Activated CD4-positive, alpha-beta memory T cell treated with anti-CD3 and anti-CD28 coated beads, Interleukin-2, amount 10 ng/mL, durations not matched to agents 7 days and 5 days (primary cell): ENCODE measurements at regions not wholly inside any gene's neighbourhood (a gene's known extent, or its start where the extent isn't known, plus 50 kb on each side); places are given as distances from the start of the nearest gene placed in this dataset.

Source experiments
- CTCF ChIA-PET: fragments of 350-600 bp; sonication (Branson Sonifier 250); formaldehyde crosslinking; loops from one replicate; lab custom pipeline; 2021; ENCODE audit warnings: antibody characterized with exemption, inconsistent platforms; lab: Charles Lee
- POLR2A ChIA-PET: fragments of 350-600 bp; sonication (Branson Sonifier 250); formaldehyde crosslinking; loops from one replicate; lab custom pipeline; 2021; ENCODE audit warnings: antibody characterized with exemption; lab: Charles Lee
- DNase-seq: peaks from one replicate; pipeline ENCODE4 v3.0.0-alpha.2; 2020
- H3K27ac Mint-ChIP-seq: one replicate; pipeline ENCODE4 v1.8.0; 2021; ENCODE audit warnings: mild to moderate bottlenecking, mixed read lengths
- H3K27me3 Mint-ChIP-seq: one replicate; pipeline ENCODE4 v1.8.0; 2021; ENCODE audit warnings: mixed read lengths
- H3K36me3 Mint-ChIP-seq: one replicate; pipeline ENCODE4 v1.8.0; 2021; ENCODE audit warnings: low read depth, mixed read lengths
- H3K4me1 Mint-ChIP-seq: one replicate; pipeline ENCODE4 v1.8.0; 2021; ENCODE audit warnings: mixed read lengths
- H3K4me3 Mint-ChIP-seq: one replicate; pipeline ENCODE4 v1.8.0; 2021; ENCODE audit warnings: mild to moderate bottlenecking, mixed read lengths
- H3K9me3 Mint-ChIP-seq: one replicate; pipeline ENCODE4 v1.8.0; 2021; ENCODE audit warnings: mixed read lengths

DNA sequence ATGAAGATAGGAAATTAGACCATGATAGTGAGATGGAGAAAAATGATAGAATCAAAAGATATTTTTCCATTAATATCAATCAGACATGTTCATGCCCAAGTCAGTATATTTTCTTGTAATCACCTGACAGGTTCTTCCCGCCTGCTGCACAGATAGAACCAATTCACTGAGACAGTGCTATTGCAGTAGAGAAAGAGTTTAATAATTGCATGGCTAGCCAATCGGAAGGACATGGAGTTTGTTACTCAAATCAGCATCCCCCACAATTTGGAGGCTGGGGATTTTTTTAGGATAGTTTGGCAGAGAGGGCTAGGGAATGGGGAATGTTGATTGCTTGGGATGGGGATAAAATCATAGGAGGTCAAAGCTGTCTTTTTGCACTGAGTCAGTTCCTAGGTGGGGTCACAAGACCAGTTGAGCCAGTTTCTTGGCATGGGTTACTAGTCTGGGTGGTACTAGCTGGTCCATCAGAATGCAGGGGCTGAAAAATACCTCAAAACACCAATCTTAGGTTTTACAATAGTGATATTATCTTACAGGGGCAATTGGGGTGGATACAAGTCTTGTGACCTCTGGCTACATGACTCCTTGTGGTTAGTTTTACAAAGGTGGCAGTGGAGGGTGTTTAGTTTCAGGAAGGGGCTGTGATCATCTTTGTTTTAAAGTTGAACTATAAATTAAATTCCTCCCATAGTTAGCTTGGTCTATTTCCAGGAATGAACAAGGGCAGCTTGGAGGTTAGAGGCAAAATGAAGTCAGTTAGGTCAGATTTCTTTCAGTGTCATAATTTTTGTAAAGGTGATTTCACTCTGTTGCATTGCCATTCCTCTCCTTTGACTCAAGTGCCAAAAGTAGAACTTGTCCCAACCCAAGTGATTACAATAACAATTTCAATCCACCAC lies 100.3 kb upstream of the PDE5A start:
- no peaks in the 10 kb centered on the region for H3K9me3 Mint-ChIP-seq
- POLR2A ChIA-PET: no interaction called here
- no peak overlapping the region for H3K27ac Mint-ChIP-seq
- CTCF ChIA-PET: no interaction called here
- H3K36me3 Mint-ChIP-seq: no peaks in the 10 kb centered on the region
- H3K4me1 Mint-ChIP-seq: no peaks in the 10 kb centered on the region
- H3K27me3 Mint-ChIP-seq: peaks cover 3% of the 10 kb centered on the region
- no peak for DNase-seq
- no peak overlapping the region for H3K4me3 Mint-ChIP-seq

DNA sequence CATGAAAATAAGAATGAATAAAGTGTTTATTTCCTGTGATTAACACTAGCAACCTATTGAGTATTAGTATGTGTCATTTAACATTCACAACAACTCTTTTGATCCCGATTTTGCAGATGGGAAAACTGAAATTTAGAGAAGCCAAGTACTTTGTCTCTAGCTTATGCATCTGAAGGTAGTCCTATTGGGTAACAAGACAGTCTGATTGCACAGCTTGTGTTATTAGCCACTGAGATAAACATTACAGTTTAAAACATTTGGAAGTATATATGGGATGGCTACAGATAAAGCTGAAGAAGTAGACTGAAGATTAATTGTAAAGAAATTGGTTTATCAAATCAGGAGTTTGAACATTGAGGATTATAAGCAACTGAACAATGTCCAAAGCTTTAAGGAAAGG lies 99.6 kb upstream of the PDE5A start:
- ChIA-PET CTCF (no interaction called here), POLR2A (no interaction called here)
- Mint-ChIP-seq H3K4me1 (no peaks in the 10 kb centered on the region), H3K36me3 (no peaks in the 10 kb centered on the region), H3K27ac (no peak overlapping the region), H3K4me3 (no peak overlapping the region), H3K9me3 (no peaks in the 10 kb centered on the region), H3K27me3 (peaks cover 3% of the 10 kb centered on the region)
- no peak for DNase-seq

DNA sequence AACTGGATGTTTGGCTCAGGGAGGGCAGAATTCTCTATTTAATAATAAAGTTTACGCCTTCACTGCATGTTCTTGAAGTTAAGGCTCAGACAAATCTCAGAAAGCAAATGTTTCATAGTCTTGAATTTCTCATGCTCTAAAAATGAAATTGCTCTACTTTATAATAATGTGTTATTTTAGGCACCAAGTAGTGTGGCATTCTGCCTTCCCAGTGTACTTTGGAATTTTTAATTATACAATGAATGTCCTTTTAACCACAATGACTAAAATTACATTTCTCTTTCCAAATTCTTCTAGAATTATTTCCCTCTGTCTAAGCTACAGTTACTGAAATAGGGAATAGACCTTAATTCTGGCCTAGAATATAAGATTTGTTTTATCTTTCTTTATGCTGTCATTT lies 97.9 kb upstream of the PDE5A start:
- POLR2A ChIA-PET: no interaction called here
- Mint-ChIP-seq H3K4me3 (no peak overlapping the region), H3K27ac (no peak overlapping the region), H3K36me3 (no peaks in the 10 kb centered on the region), H3K9me3 (no peaks in the 10 kb centered on the region), H3K27me3 (peaks cover 3% of the 10 kb centered on the region), H3K4me1 (no peaks in the 10 kb centered on the region)
- CTCF ChIA-PET: no interaction called here
- no peak for DNase-seq

DNA sequence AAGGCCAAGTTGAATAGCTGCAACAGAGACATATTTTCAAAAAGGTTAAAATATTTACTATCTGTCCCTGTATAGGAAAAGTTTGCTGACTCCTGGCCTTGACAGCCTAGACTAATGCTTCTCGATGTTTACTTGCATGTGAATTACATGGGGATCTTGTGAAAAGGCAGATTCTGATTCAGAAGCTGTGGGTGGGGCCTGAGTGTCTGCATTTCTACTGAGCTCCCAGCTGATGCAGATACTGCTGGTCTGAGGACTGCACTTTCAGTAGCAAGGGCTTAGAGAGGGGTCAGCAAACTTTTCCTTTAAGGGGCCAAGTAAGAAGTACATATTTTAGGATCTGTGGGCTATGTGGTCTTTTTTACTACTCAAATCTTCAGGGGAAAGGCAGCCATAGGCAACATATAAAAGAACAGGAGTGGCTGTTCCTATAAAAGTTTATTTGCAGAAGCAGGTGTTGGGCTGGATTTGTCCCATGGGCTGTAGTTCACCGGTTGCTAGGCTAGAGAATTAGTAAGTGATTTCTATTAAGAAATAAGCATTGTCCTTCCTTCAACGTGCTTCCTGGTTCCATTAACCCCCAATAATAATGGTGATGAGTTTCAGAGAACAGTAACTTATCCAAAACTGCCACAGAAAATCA lies 97.2 kb upstream of the PDE5A start:
- no peaks in the 10 kb centered on the region for H3K4me1 Mint-ChIP-seq
- ChIA-PET CTCF (no interaction called here), POLR2A (no interaction called here)
- no peaks in the 10 kb centered on the region for H3K9me3 Mint-ChIP-seq
- no peak for DNase-seq
- no peak overlapping the region for H3K4me3 Mint-ChIP-seq
- no peaks in the 10 kb centered on the region for H3K36me3 Mint-ChIP-seq
- no peak overlapping the region for H3K27ac Mint-ChIP-seq
- peaks cover 3% of the 10 kb centered on the region for H3K27me3 Mint-ChIP-seq

DNA sequence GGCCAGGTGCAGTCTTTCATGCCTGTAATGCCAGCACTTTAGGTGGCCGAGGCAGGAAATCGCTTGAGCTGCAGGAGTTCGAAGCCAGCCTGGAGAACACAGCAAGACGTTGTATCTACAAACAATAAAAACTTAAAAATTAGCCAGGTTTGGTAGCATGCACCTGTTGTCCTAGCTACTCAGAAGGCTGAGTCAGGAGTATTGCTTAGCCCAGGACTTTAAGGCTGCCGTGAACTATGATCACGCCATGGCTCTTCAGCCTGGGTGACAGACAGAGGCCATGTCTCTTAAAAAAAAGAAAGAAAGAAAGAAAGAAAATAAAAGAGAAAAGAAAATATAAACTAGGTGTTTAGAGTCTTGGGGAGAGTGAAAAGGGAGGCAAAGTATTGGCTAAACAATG lies 96.4 kb upstream of the PDE5A start:
- DNase-seq: no peak
- Mint-ChIP-seq H3K4me3 (no peak overlapping the region), H3K27me3 (peaks cover 3% of the 10 kb centered on the region), H3K9me3 (no peaks in the 10 kb centered on the region), H3K4me1 (no peaks in the 10 kb centered on the region), H3K36me3 (no peaks in the 10 kb centered on the region), H3K27ac (no peak overlapping the region)
- ChIA-PET POLR2A (no interaction called here), CTCF (no interaction called here)

DNA sequence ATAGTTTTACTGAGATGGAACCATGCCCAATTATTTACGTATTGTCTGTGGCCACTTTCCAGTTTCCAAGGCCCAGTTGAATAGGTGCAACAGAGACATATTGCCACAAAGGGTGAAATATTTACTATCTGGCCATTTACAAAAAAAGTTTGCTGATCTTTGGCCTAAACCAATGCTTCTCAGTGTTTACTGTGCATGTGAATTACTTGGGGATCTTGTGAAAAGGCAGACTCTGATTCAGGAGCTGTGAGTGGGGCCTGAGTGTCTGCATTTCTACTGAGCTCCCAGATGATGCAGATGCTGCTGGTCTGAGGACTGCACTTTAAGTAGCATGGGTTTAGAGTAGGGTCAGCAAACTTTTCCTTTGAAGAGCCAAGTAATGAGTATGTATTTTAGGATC lies 94.1 kb upstream of the PDE5A start:
- no peaks in the 10 kb centered on the region for H3K27me3 Mint-ChIP-seq
- POLR2A ChIA-PET: no interaction called here
- CTCF ChIA-PET: no interaction called here
- H3K4me1 Mint-ChIP-seq: no peaks in the 10 kb centered on the region
- no peak overlapping the region for H3K27ac Mint-ChIP-seq
- H3K4me3 Mint-ChIP-seq: no peak overlapping the region
- no peak for DNase-seq
- peaks cover 2% of the 10 kb centered on the region for H3K9me3 Mint-ChIP-seq
- no peaks in the 10 kb centered on the region for H3K36me3 Mint-ChIP-seq

DNA sequence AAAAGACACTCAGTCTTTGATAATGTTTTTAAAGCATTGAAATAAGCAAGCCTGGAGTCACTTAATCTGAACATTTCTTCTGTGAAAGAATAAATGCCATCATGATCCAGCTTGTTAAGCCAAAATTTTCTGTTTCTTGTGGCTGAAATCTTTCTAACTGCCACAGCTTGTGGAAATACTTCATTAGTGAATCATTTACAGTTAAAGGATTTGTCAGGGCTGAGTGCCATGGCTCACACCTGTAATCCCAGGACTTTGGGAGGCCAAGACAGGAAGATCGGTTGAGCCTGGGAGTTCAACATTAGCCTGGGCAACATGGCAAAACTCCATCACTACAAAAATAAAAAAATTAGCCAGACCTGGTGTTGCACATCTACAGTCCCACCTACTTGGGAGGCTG lies 93.3 kb upstream of the PDE5A start:
- H3K36me3 Mint-ChIP-seq: no peaks in the 10 kb centered on the region

DNA sequence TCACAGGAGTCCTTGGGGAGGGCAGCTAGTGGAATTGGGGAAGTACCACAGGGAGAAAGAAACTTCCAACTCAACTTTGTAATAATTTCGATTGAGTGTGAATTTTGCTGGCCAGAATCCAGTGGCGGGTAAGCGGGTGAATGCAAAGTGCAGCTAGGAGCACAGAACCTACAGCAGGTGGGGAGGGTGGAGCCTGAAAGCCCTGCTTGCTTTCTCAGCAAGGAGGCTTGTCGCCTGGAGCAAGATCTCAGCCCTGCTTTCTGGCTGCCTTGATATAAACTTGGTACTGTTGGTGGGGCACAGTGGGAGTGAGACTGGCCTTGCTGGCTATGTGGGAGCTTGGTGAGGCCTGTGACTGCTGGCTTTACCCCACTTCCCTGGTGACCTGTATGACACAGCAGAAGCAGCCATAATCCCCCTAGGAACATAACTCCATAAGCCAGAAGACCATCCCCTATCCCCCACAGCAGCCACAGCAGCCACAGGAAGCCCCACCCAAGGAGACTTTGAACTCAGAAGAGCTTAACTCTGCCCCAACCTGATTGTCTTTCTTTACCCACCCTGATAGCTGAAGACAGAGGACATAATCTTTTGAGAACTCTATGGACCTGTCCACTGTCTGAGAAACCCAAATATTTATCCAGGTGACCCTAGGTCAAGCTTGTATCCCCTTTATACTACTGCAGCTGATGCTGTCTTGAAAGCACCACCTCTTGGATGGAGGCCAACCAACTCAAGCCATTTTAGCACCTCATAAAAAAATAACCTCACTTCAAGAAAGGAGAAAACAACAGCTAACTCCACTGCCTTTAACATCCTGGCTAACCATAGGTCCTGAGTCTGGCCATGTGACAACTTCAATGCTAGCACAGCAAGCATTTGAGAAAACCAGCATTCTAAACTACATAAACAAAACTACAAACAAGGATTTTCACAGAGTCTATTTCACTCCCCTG lies 87.2 kb upstream of the PDE5A start:
- no peaks in the 10 kb centered on the region for H3K36me3 Mint-ChIP-seq
- POLR2A ChIA-PET: no interaction called here
- H3K27me3 Mint-ChIP-seq: no peaks in the 10 kb centered on the region

More for the DNA sequence above, 93.3 kb upstream of the PDE5A start:
- ChIA-PET POLR2A (no interaction called here), CTCF (no interaction called here)
- no peak overlapping the region for H3K27ac Mint-ChIP-seq
- peaks cover 2% of the 10 kb centered on the region for H3K9me3 Mint-ChIP-seq
- DNase-seq: no peak
- H3K4me1 Mint-ChIP-seq: no peaks in the 10 kb centered on the region
- no peaks in the 10 kb centered on the region for H3K27me3 Mint-ChIP-seq
- no peak overlapping the region for H3K4me3 Mint-ChIP-seq

DNA sequence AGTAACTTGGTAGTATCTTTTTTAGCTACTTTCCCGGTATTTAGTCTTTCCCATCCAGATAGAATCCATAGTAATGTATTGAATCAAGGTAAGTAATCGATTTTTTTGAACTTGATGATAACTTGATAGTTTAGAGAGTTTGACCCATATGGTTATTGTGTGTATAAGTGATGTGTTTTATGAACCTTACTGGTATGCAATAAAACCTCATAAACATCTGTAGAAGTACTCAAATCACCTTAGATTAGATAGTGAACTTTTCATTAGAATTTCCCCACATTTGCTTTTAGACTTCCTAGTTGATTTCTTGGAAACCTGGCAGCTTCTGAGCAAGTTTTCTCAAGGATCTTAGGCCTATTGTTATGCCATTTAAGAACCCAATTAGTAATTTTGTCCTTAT lies 80.8 kb upstream of the PDE5A start:
- Mint-ChIP-seq H3K36me3 (no peaks in the 10 kb centered on the region), H3K4me1 (peaks cover 2% of the 10 kb centered on the region), H3K27ac (no peak overlapping the region), H3K4me3 (no peak overlapping the region), H3K9me3 (no peaks in the 10 kb centered on the region), H3K27me3 (peaks cover 2% of the 10 kb centered on the region)
- ChIA-PET POLR2A (no interaction called here), CTCF (no interaction called here)
- no peak for DNase-seq

More for the DNA sequence above, 87.2 kb upstream of the PDE5A start:
- Mint-ChIP-seq H3K4me1 (no peaks in the 10 kb centered on the region), H3K27ac (no peak overlapping the region), H3K9me3 (peaks cover 2% of the 10 kb centered on the region), H3K4me3 (no peak overlapping the region)
- DNase-seq: no peak
- CTCF ChIA-PET: no interaction called here

DNA sequence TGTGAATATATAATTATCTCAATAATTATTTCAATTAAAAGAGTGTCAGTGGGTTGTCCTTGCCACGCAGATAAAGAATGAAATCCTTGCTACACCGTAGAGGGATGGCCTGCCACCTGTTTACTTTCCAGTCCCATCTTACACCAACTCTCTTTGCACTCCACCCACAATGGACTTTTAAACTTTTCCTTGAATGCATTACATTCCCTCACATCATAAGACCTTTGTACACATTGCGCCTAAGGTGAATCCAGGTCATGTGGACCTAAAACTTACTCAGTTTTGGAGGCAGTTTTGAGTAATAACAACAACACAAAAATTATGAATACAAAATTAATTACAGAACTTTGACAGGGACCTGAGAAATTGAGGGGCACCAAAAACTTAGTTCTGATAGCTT lies 78.7 kb upstream of the PDE5A start:
- Mint-ChIP-seq H3K9me3 (no peaks in the 10 kb centered on the region), H3K27me3 (peaks cover 3% of the 10 kb centered on the region), H3K27ac (no peak overlapping the region), H3K36me3 (no peaks in the 10 kb centered on the region), H3K4me1 (peaks cover 2% of the 10 kb centered on the region), H3K4me3 (no peak overlapping the region)
- POLR2A ChIA-PET: no interaction called here
- CTCF ChIA-PET: no interaction called here
- no peak for DNase-seq

DNA sequence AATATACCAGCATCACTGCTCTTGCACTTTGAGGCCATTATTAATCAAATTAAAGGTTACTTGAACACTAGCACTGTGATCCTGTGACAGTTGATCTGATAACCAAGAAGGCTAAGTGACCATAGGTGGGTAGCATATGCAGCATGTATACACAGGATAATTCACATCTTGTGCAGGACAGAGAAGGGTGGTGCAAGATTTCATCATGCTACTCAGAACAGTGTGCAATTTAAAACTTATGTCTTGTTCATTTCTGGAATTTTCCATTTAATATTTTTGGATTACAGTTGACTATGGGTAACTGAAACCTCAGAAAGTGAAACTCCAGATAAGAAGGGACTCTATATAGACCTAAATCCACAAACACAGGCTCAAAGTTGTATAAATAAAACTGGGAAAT lies 78.2 kb upstream of the PDE5A start:
- Mint-ChIP-seq H3K4me1 (peaks cover 2% of the 10 kb centered on the region), H3K36me3 (no peaks in the 10 kb centered on the region), H3K4me3 (no peak overlapping the region), H3K27ac (no peak overlapping the region), H3K9me3 (no peaks in the 10 kb centered on the region), H3K27me3 (peaks cover 3% of the 10 kb centered on the region)
- DNase-seq: no peak
- POLR2A ChIA-PET: no interaction called here
- CTCF ChIA-PET: no interaction called here

DNA sequence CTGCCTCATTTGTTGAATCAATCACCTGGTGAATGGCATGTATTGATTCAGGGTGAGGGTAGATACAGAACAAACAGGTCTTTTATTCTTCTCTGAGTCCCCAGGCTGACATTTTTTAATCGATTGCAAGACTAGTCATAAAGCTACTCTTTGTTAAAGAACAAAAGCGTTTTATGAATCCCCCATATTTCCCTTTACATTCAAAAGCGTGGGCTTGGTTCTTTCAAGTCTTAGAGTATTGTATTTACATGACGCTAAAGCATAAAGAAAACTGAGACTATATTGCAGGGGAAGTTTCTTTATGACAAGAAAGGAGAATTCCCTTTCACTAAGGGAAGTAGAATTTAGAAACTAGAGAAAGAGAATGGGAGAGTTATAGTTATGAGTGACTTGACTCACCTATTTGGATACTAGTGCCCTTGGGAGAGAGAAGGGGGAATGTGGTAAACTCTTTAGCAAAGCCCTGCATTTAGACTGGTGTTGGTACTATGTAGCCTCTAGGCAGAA lies 69.3 kb upstream of the PDE5A start:
- Mint-ChIP-seq H3K4me1 (no peaks in the 10 kb centered on the region), H3K36me3 (no peaks in the 10 kb centered on the region), H3K9me3 (no peaks in the 10 kb centered on the region), H3K27me3 (no peaks in the 10 kb centered on the region), H3K4me3 (no peak overlapping the region), H3K27ac (no peak overlapping the region)
- no peak for DNase-seq
- ChIA-PET CTCF (no interaction called here), POLR2A (no interaction called here)

DNA sequence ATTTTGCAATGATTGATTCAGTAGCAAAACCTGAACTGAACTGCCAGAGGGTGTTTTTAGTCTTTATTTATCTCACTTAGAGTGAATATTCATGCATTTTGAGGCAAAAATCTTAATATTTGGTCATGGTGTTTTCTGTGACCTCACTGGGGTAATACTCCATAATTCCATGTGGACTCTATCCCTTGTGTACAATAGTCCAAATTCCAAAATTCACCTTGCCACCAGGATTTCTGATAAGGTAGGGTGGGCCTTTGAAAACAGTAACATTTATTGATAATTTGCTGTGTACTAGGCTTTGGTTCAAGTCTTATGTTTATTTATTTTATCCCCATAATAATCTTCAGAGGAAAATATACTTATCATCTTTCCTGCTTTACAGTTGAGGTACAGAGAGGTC lies 68.4 kb upstream of the PDE5A start:
- Mint-ChIP-seq H3K36me3 (no peaks in the 10 kb centered on the region), H3K27me3 (no peaks in the 10 kb centered on the region), H3K4me1 (no peaks in the 10 kb centered on the region), H3K4me3 (no peak overlapping the region), H3K9me3 (no peaks in the 10 kb centered on the region), H3K27ac (no peak overlapping the region)
- CTCF ChIA-PET: no interaction called here
- POLR2A ChIA-PET: no interaction called here
- DNase-seq: no peak
